Superior temporal gyrus (tissue), 1 donor: ENCODE measurements at regions not wholly inside any gene's neighbourhood (a gene's known extent, or its start where the extent isn't known, plus 50 kb on each side); places are given as distances from the start of the nearest gene placed in this dataset.

ENCODE experiments used
- DNase-seq: peaks from one replicate; pipeline ENCODE4 v3.0.0-alpha.2; 2016; ENCODE audit errors: extremely low spot score

DNA sequence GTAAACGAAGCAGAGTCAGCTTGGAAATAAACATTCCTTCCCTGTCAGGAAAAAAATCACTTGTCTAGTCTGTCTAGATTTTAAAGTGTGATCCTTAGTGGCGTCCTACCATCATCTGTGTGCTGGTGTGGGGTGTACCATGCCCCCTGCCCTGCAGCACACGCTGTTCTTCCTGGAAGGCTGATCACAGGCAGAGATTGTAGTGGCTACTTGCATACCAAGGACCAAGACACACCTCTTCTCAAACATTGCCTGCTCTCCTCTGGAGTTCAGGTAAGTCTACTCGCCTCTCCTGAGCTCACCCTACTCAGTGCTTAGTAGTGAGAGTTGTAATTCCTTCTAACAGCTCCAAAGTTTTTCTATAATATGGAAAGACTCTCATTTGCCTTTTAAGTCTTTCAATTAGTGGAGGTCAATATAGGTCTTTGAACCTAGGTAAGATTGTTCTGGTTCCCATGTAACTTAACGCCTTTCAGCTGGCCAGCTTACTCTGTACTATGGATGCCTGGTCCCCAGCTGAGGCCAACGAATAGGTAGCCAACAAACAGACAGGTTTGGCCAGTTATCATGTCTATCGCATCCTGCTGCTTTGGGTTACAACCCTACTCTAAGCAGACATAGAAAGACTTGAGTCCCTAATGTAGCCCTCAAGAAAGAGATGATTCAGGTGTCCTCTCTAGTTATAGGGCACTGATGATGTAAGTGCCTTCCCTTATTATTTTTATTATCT is 55.4 kb downstream of the XCL1 start:
- no peak for DNase-seq

DNA sequence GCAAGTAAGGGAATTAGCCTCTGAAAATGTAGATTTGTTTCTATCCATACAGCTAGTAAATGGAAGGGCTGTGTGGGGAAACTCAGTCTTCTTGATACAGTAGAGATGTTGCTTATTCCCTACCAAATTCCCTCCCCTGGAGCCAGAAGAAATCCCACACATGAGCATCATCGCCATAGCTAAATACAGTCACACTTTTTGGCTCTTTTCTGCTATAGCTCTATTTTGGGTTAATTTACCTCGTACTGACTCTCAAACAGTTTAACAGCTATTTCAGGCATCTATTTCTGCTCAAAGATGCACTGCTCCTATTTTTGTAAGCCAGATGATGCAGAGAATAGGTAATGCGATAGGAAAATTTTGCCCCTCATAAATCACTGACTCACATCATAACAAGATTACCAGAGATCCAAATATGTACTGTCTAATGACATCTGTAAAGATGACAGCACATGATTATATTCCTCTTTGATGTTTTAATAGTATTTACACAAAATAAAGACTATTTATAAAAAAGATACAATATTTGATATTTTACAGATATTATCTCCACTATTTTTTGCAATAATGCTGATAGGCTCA is 58.6 kb downstream of the XCL1 start:
- DNase-seq = peak; percentile 63

DNA sequence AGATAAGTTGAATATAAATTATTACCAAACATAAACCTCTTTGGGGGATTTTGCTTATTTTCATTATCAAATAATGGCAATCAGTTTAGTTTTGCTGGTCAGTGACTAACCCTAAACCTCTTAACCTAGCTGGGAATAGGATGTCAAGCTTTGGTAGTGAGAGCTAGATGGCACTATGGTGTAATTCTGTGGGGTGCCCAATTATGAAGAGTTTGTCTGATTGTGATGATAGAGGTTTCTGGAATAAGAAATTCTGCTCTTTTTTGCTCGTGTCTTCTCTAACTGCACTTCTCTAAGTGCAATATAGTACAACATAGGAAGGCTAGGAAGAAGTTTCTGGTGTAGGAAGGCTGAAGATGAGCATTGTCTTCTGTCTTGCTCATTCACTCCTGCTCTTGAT is 59.8 kb downstream of the XCL1 start:
- peak; percentile 74 for DNase-seq

DNA sequence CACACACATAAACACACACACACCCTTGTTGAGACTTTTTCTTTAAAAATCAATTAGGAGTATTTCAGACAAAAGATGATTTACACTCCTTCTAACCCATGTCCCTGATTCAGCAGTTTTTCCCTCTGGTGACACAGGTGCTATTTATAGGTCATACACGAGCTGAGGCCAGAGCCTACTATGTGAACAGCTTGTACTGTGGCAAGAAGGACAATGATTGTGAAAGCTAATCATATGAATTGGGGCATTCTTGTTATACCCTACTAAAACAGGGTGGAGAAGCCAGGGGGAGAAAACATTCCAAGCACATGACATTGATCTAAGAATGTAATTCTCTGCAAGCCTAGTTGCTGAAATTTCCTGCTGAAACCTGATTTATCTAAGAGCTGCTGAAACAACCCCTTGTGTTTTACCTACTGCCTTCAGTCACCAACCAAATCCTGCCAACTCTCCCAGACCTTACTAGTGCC is 60.3 kb downstream of the XCL1 start:
- DNase-seq = peak; percentile 55

DNA sequence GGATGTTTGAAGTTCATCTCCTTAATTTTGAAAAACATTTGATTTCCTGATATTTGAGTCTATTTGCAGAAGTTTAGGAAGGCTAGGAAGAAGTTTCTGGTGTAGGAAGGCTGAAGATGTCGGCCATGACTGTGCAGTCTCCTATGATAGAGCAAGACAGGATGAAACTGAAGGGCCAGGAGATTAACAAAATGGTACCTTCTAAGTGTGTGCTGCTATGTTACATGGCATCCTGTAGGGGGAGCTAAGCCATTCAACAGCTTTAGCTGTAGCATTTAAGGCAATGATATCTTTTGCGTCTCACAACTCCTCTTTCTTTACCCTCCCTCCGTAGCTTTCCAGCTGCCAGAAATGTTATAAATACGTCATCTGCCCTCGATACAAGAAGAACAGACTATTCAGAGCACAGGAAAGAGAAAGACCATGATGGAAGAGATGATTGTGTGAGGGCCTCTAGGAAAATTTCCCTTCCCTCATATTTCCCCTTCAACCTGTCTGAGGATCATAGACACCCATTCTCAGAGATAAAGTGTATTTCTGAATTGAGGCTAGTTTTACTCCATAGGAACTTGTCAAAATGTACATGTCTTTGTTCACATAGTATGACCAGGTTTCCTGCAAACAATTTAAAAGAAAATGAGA is 61.1 kb downstream of the XCL1 start:
- DNase-seq = peak; percentile 76

DNA sequence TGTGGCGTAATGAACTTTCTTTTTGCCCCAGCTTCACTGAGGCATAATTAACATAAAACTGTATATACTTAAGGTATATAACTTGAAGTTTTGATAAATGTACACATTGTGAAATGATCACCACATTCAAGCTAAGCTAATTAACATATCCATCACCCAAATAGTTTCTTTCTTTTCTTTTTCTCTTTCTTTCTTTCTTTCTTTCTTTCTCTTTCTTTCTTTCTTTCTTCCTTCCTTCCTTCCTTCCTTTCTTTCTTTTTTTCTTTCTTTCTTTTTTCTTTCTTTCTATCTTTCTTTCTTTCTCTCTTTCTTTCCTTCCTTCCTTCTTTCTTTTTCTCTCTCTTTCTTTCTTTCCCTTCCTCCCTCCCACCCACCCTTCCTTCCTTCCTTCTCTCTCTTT is 62.5 kb downstream of the XCL1 start:
- no peak for DNase-seq

DNA sequence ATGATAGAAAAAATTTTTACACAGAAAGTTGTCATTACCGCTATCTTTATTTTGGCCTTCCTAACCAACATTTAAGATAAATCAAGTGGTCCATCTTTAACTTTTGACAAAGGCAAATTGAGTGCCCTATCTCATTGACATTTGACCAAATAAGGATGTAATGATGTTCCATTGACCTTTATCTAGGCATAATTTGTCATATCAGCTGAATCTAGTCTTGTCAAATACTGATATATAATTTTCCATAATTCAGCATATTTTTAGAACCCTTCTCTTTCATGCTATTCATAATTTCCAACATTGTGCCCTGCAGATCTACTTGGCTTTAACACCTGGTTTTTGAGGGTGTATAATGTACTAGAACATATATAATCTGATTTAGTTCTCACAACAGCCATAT is 63.8 kb downstream of the XCL1 start:
- DNase-seq = no peak

DNA sequence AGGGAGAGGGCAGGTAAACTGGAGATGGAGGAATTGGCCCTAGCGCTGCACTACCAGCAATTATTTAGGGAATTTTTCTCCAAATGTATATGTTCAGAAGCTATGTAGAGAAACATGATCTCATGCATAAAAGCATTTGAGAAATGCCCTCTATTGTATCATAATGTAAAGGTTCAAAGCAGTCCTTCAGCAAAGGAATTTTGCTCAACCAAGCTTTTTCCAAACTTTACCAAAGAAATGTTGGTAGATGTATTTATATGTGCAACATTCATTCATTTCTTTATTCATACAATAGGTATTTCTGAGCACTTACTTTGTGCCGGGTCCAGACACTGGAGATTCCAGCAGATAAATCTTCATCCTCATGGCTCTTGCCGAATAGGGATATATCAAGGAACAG is 64.4 kb downstream of the XCL1 start:
- no peak for DNase-seq

DNA sequence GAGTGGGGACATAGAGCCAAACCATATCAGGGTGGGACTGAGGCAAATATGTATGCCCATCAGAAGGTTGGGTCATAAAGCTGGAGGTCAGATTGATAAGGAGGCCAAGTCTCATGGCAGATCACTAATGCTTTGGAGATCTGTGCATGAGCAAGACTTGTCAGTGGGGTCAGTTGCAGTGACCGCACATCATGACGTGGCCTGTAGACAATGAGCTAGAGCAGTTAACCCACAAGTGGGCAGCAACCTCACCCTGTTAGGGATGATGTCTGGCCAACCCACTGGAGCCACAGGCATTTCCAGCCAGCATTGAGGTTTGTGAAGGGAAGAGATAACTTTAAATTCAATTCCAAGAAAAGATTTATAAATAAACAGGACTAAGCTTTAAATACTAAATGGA is 66.7 kb downstream of the XCL1 start:
- no peak for DNase-seq
